ENCODE measurements at regions not wholly inside any gene's neighbourhood (a gene's known extent, or its start where the extent isn't known, plus 50 kb on each side); places are given as distances from the start of the nearest gene placed in this dataset.
A peak's percentile ranks its signal among the peaks of the same experiment; 100 is the strongest.

- no peak for DNase-seq
- Histone ChIP-seq H3K4me3 (ENCODE audit: low read depth, low read length) (no peak overlapping the region), H3K36me3 (no peaks in the 10 kb centered on the region), H3K27ac (no peak overlapping the region), H3K27me3 (ENCODE audit: insufficient read depth, low read depth, severe bottlenecking) (no peaks in the 10 kb centered on the region), H3K9me3 (ENCODE audit: severe bottlenecking) (peaks cover 8% of the 10 kb centered on the region)
- TF ChIP-seq, protein P1, sequence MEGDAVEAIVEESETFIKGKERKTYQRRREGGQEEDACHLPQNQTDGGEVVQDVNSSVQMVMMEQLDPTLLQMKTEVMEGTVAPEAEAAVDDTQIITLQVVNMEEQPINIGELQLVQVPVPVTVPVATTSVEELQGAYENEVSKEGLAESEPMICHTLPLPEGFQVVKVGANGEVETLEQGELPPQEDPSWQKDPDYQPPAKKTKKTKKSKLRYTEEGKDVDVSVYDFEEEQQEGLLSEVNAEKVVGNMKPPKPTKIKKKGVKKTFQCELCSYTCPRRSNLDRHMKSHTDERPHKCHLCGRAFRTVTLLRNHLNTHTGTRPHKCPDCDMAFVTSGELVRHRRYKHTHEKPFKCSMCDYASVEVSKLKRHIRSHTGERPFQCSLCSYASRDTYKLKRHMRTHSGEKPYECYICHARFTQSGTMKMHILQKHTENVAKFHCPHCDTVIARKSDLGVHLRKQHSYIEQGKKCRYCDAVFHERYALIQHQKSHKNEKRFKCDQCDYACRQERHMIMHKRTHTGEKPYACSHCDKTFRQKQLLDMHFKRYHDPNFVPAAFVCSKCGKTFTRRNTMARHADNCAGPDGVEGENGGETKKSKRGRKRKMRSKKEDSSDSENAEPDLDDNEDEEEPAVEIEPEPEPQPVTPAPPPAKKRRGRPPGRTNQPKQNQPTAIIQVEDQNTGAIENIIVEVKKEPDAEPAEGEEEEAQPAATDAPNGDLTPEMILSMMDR (IDR thresholded peaks at IDR 0.05; ENCODE audit: low read depth, low read length), result no peak
These were observed 143.9 kb upstream of the NCOR2 start for GRCh38 chr12:124711344-124711743.

GRCh38 chr12:124709722-124710687, 142.6 kb upstream of the NCOR2 start:
- no peaks in the 10 kb centered on the region for H3K36me3 ChIP-seq
- peak; percentile 87 for DNase-seq
- peaks cover 8% of the 10 kb centered on the region for H3K9me3 ChIP-seq (ENCODE audit: severe bottlenecking)
- no peak overlapping the region for H3K4me3 ChIP-seq (ENCODE audit: low read depth, low read length)
- no peak overlapping the region; the same call in 1 of the 2 replicates for H3K27ac ChIP-seq
- H3K27me3 ChIP-seq (ENCODE audit: insufficient read depth, low read depth, severe bottlenecking), result no peaks in the 10 kb centered on the region
- TF ChIP-seq, protein P1 (IDR thresholded peaks at IDR 0.05; ENCODE audit: low read depth, low read length), result no peak

- no peaks in the 10 kb centered on the region for H3K36me3 ChIP-seq
- H3K27ac ChIP-seq, result no peak overlapping the region
- peaks cover 8% of the 10 kb centered on the region for H3K9me3 ChIP-seq (ENCODE audit: severe bottlenecking)
- H3K4me3 ChIP-seq (ENCODE audit: low read depth, low read length), result no peak overlapping the region
- no peaks in the 10 kb centered on the region for H3K27me3 ChIP-seq (ENCODE audit: insufficient read depth, low read depth, severe bottlenecking)
- no peak for DNase-seq
- TF ChIP-seq, protein P1 (IDR thresholded peaks at IDR 0.05; ENCODE audit: low read depth, low read length), result no peak
These were observed 139.9 kb upstream of the NCOR2 start for GRCh38 chr12:124707316-124707715.

GRCh38 chr12:124706363-124706762, 139.0 kb upstream of the NCOR2 start:
- Histone ChIP-seq H3K4me3 (ENCODE audit: low read depth, low read length) (no peak overlapping the region), H3K27me3 (ENCODE audit: insufficient read depth, low read depth, severe bottlenecking) (no peaks in the 10 kb centered on the region), H3K9me3 (ENCODE audit: severe bottlenecking) (peaks cover 8% of the 10 kb centered on the region), H3K27ac (no peak overlapping the region), H3K36me3 (no peaks in the 10 kb centered on the region)
- DNase-seq, result no peak
- TF ChIP-seq, protein P1 (IDR thresholded peaks at IDR 0.05; ENCODE audit: low read depth, low read length), result no peak

- no peak for DNase-seq
- Histone ChIP-seq H3K36me3 (no peaks in the 10 kb centered on the region), H3K27ac (no peak overlapping the region), H3K27me3 (ENCODE audit: insufficient read depth, low read depth, severe bottlenecking) (no peaks in the 10 kb centered on the region), H3K4me3 (ENCODE audit: low read depth, low read length) (no peak overlapping the region), H3K9me3 (ENCODE audit: severe bottlenecking) (peaks cover 8% of the 10 kb centered on the region)
- TF ChIP-seq, protein P1 (IDR thresholded peaks at IDR 0.05; ENCODE audit: low read depth, low read length), result no peak
These were observed 138.2 kb upstream of the NCOR2 start for GRCh38 chr12:124705545-124706138.

Measured in WERI-Rb-1 (cell line).